HUDEP-2 (cell line): ENCODE measurements at regions not wholly inside any gene's neighbourhood (a gene's known extent, or its start where the extent isn't known, plus 50 kb on each side); places are given as distances from the start of the nearest gene placed in this dataset.

Source experiments
- DNase-seq, 76 experiments: peaks; one replicate each; lab custom pipeline; 2025; ENCODE audit not compliant: unreplicated experiment in 76 of 76; lab: John Stamatoyannopoulos, UW

GRCh38 chr7:55641273-55641691 is 69.0 kb upstream of the VOPP1 start:
- peak in 21 of 76 experiments; percentile 0 to 49 (median 13) for DNase-seq

DNA sequence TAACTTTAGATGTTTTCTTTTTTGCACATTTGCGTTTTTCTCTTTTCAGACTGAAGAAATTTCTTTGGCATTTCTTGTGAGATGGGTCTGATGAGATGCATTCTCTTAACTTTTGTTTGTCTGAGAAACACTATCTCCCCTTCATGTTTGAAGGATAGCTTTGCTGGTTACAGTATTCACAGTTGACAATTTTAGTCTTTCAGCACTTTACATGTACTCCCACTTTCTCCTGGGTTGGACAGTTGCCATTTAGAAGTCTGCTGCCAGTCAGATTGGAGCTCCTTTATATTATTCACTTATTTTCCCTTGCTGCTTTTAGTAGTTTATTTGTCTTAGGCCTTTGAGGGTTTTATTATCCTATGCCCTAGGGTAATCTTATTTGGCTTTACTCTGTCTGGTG is 67.3 kb upstream of the VOPP1 start:
- no peak for DNase-seq

DNA sequence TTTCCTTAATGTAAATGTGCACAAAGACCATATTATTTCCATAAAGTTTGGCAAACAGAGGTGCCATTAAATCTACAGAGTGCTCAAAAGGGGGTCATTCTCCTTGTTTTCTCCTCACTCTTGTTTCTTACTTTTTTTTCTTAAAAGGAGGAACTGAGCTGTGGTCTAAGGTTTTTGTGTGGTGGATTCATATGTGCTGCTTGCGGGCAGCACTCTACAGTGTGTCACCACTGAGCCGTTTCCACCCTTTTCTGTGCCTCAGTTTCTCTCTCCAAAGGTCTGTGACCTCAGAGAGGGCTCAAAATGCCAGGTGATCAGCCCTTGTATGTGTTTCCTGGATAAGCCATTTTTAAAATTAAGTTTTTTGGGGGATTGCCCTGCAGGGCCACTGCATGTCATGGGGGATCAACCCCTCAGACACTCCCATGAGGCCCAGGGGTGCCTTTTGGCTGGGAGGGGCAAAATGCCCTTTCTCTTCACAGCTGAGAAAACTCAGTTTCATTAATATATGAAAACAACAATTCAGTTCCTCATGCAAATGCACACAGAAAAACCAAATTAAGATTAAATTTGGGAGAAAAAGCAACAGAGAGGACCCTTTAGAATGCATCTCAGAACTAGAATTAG is 56.9 kb upstream of the VOPP1 start:
- DNase-seq: no peak

DNA sequence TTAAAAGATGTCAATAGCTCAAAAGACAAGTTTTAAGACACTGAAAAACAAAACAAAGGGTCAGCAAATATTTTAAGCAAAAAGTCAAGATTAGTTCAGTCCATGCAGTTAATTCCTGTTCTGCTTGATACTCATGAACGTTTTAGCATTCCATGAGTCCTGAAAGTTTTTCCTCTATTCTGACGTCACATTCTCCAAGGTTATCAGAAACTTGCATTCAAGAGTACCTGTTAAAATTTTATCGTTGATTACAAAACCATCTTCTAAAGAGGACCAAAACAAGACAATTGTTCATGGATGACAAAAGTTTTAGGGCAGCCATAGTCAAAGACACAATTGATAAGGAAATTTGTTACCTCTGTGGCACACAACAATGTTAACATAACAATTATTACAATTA is 52.5 kb upstream of the VOPP1 start:
- no peak for DNase-seq

- DNase-seq: no peak
Observed at GRCh38 chr7:55623617-55624016, 51.3 kb upstream of the VOPP1 start.

GRCh38 chr7:55622241-55622640 is 49.9 kb upstream of the VOPP1 start:
- no peak for DNase-seq
